ENCODE measurements at regions not wholly inside any gene's neighbourhood (a gene's known extent, or its start where the extent isn't known, plus 50 kb on each side); places are given as distances from the start of the nearest gene placed in this dataset.
A peak's percentile ranks its signal among the peaks of the same experiment; 100 is the strongest.

- H3K4me3 ChIP-seq (ENCODE audit: low read depth, low read length), result no peak overlapping the region
- DNase-seq (ENCODE audit: low read depth), result no peak
- TF ChIP-seq POLR2A (IDR thresholded peaks at IDR 0.05; ENCODE audit: extremely low read depth, insufficient read length) (no peak), MYC (IDR thresholded peaks at IDR 0.05; ENCODE audit: low read depth, low read length) (no peak), CTCF (IDR thresholded peaks at IDR 0.05; ENCODE audit: low read depth, low read length) (no peak), MAX (IDR thresholded peaks at IDR 0.05; ENCODE audit: low read depth, low read length) (no peak)
These were observed 607.0 kb downstream of the TENT5A start for GRCh38 chr6:81145506-81145905.

GRCh38 chr6:81144346-81144745, 608.1 kb downstream of the TENT5A start:
- DNase-seq (ENCODE audit: low read depth), result no peak
- no peak for TF ChIP-seq CTCF (IDR thresholded peaks at IDR 0.05; ENCODE audit: low read depth, low read length)
- TF ChIP-seq POLR2A (IDR thresholded peaks at IDR 0.05; ENCODE audit: extremely low read depth, insufficient read length), result no peak
- no peak for TF ChIP-seq MAX (IDR thresholded peaks at IDR 0.05; ENCODE audit: low read depth, low read length)
- no peak for TF ChIP-seq MYC (IDR thresholded peaks at IDR 0.05; ENCODE audit: low read depth, low read length)
- no peak overlapping the region for H3K4me3 ChIP-seq (ENCODE audit: low read depth, low read length)

- DNase-seq (ENCODE audit: low read depth), result no peak
- TF ChIP-seq MYC (IDR thresholded peaks at IDR 0.05; ENCODE audit: low read depth, low read length) (no peak), POLR2A (IDR thresholded peaks at IDR 0.05; ENCODE audit: extremely low read depth, insufficient read length) (no peak), MAX (IDR thresholded peaks at IDR 0.05; ENCODE audit: low read depth, low read length) (no peak)
- no peak overlapping the region for H3K4me3 ChIP-seq (ENCODE audit: low read depth, low read length)
These were observed 614.2 kb downstream of the TENT5A start for GRCh38 chr6:81138236-81138635.

GRCh38 chr6:81130969-81131368, 621.5 kb downstream of the TENT5A start:
- TF ChIP-seq MAX (IDR thresholded peaks at IDR 0.05; ENCODE audit: low read depth, low read length) (no peak), POLR2A (IDR thresholded peaks at IDR 0.05; ENCODE audit: extremely low read depth, insufficient read length) (no peak), CTCF (IDR thresholded peaks at IDR 0.05; ENCODE audit: low read depth, low read length) (no peak), MYC (IDR thresholded peaks at IDR 0.05; ENCODE audit: low read depth, low read length) (no peak)
- peak; percentile 43 for DNase-seq (ENCODE audit: low read depth)
- H3K4me3 ChIP-seq (ENCODE audit: low read depth, low read length), result no peak overlapping the region

- no peak for DNase-seq (ENCODE audit: low read depth)
- no peak for TF ChIP-seq CTCF (IDR thresholded peaks at IDR 0.05; ENCODE audit: low read depth, low read length)
- no peak for TF ChIP-seq MAX (IDR thresholded peaks at IDR 0.05; ENCODE audit: low read depth, low read length)
- TF ChIP-seq MYC (IDR thresholded peaks at IDR 0.05; ENCODE audit: low read depth, low read length), result no peak
- no peak for TF ChIP-seq POLR2A (IDR thresholded peaks at IDR 0.05; ENCODE audit: extremely low read depth, insufficient read length)
- H3K4me3 ChIP-seq (ENCODE audit: low read depth, low read length), result no peak overlapping the region
These were observed 622.4 kb downstream of the TENT5A start for GRCh38 chr6:81130061-81130460.

GRCh38 chr6:81128671-81129070, 623.8 kb downstream of the TENT5A start:
- no peak overlapping the region for H3K4me3 ChIP-seq (ENCODE audit: low read depth, low read length)
- TF ChIP-seq POLR2A (IDR thresholded peaks at IDR 0.05; ENCODE audit: extremely low read depth, insufficient read length) (no peak), CTCF (IDR thresholded peaks at IDR 0.05; ENCODE audit: low read depth, low read length) (no peak), MYC (IDR thresholded peaks at IDR 0.05; ENCODE audit: low read depth, low read length) (no peak), MAX (IDR thresholded peaks at IDR 0.05; ENCODE audit: low read depth, low read length) (no peak)
- no peak for DNase-seq (ENCODE audit: low read depth)

Data from NB4 (cell line).